Kidney (tissue), 13 donors: ENCODE measurements at regions not wholly inside any gene's neighbourhood (a gene's known extent, or its start where the extent isn't known, plus 50 kb on each side); places are given as distances from the start of the nearest gene placed in this dataset.

Experiments used
- DNase-seq, 5 donors: peaks; one replicate each; pipeline ENCODE4 v3.0.0-alpha.2; 2013 to 2020
- FAIRE-seq: peaks from 2 replicates; lab custom pipeline; 2012; peaks lifted over from hg19 to GRCh38; lab: Jason Lieb, UNC
- H3K27ac ChIP-seq, 2 donors: one replicate each; pipeline ENCODE4 v1.7.0; 2013; ENCODE audit warnings: low read depth in 2 of 2, low read length in 2 of 2, inconsistent platforms in 1 of 2
- H3K27me3 ChIP-seq: one replicate; pipeline ENCODE4 v1.7.1; 2013; ENCODE audit warnings: low read length, inconsistent platforms; ENCODE audit not compliant: control insufficient read depth, insufficient read depth
- H3K36me3 ChIP-seq, 3 donors: one replicate each; pipeline versions ENCODE4 v1.7.0 to v1.7.1; 2013; ENCODE audit warnings: low read length in 3 of 3, control low read depth in 1 of 3, inconsistent platforms in 1 of 3; ENCODE audit not compliant: insufficient read depth in 3 of 3, control insufficient read depth in 2 of 3
- H3K4me1 ChIP-seq, 3 donors: one replicate each; pipeline versions ENCODE4 v1.7.0 to v1.7.1; 2013; ENCODE audit warnings: low read length in 3 of 3, inconsistent platforms in 1 of 3, low read depth in 1 of 3; ENCODE audit not compliant: control insufficient read depth in 2 of 3, insufficient read depth in 2 of 3
- H3K4me3 ChIP-seq, 3 donors: one replicate each; pipeline versions ENCODE4 v1.7.0 to v1.8.1; 2013; ENCODE audit warnings: low read length in 3 of 3, control low read depth in 1 of 3, inconsistent platforms in 1 of 3
- H3K9ac ChIP-seq, 3 donors: one replicate each; pipeline versions ENCODE4 v1.7.0 to v1.7.1; 2013; ENCODE audit warnings: low read length in 3 of 3, control low read depth in 1 of 3, inconsistent platforms in 1 of 3
- H3K9me3 ChIP-seq, 3 donors: one replicate each; pipeline versions ENCODE4 v1.7.0 to v1.7.1; 2013; ENCODE audit warnings: low read length in 3 of 3, control low read depth in 1 of 3, inconsistent platforms in 1 of 3; ENCODE audit not compliant: control insufficient read depth in 2 of 3, insufficient read depth in 1 of 3
- CTCF ChIP-seq: IDR thresholded peaks from 3 replicates; pipeline ENCODE4 v1.5.1; 2012; ENCODE audit warnings: mild to moderate bottlenecking, moderate library complexity, borderline replicate concordance; ENCODE audit not compliant: insufficient read depth; ENCODE audit errors: extremely low read depth
- intact Hi-C: fragments of 100-400 bp; cut with DNase I; formaldehyde crosslinking; loops from one replicate; pipeline ENCODE4 v1.11.1; 2022
- donor health status: control.
- donor health status: control.
- donor health status: control.
- donor health status: control.
- donor health status: control.
- donor health status: DM: yes; HTN: yes; CAD: no.
- donor health status: Normal renal cell carcinoma (clear cell type).

GRCh38 chr3:179505534-179505933 is 54.3 kb upstream of the GNB4 start:
- H3K27me3 ChIP-seq: no peaks in the 10 kb centered on the region
- FAIRE-seq (no peak), DNase-seq (no peak)
- TF ChIP-seq CTCF: no peak
- no peaks in the 10 kb centered on the region for H3K36me3 ChIP-seq
- H3K9me3 ChIP-seq: no peaks in the 10 kb centered on the region
- H3K9ac ChIP-seq: no peak overlapping the region
- H3K27ac ChIP-seq: no peak overlapping the region
- intact Hi-C loops: no loop called here
- H3K4me1 ChIP-seq: no peaks in the 10 kb centered on the region
- H3K4me3 ChIP-seq: no peak overlapping the region

DNA sequence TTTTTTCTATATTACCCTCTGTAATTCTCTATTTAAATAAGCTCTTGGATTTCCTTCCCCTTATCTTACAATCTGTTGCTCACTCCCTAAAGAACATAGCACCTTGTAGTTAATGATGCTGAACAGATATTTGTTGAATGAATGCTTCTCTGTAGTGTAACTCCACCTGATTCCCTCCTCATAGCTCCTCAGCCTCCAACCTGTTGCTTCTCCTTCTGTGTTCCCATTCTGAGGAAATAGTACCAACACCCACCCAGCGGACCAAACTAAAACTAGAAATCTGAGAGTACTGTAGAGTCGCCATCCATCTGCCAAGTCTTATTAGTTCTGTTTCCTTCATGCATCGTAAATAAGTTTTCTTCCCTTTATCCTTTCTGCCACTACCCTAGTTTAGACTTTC is 55.5 kb upstream of the GNB4 start:
- no peak overlapping the region for H3K4me3 ChIP-seq
- no peaks in the 10 kb centered on the region for H3K27me3 ChIP-seq
- H3K9ac ChIP-seq: no peak overlapping the region
- no peak overlapping the region for H3K27ac ChIP-seq
- intact Hi-C loops: no loop called here
- H3K4me1 ChIP-seq: no peaks in the 10 kb centered on the region
- no peaks in the 10 kb centered on the region for H3K9me3 ChIP-seq
- FAIRE-seq (no peak), DNase-seq (no peak)
- TF ChIP-seq CTCF: no peak
- no peaks in the 10 kb centered on the region for H3K36me3 ChIP-seq

DNA sequence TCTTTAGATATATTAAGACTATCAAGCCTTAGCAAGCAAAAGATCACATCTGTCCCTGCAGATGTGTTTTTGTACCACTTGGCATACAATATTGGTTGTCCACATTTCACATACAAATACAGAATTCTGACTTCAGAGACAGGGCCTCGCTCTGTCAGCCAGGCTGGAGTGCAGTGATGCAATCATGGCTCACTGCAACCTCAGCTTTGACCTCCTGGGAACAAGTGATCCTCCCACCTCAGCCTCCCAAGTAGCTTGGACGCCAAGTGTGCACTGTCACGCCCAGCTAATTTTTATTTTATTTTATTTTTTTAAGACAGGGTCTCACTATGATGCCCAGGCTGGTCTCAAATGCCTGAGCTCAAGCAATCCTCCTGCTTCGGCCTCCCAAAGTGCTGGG is 53.0 kb upstream of the ACTL6A start:
- intact Hi-C loops: no loop called here

More for the DNA sequence above, 53.0 kb upstream of the ACTL6A start:
- DNase-seq (no peak), FAIRE-seq (no peak)
- no peak overlapping the region for H3K9ac ChIP-seq
- H3K27me3 ChIP-seq: no peaks in the 10 kb centered on the region
- no peak overlapping the region for H3K27ac ChIP-seq
- no peaks in the 10 kb centered on the region for H3K4me1 ChIP-seq
- no peak for TF ChIP-seq CTCF
- H3K9me3 ChIP-seq: no peaks in the 10 kb centered on the region
- no peak overlapping the region for H3K4me3 ChIP-seq
- no peaks in the 10 kb centered on the region for H3K36me3 ChIP-seq
